ENCODE measurements at regions not wholly inside any gene's neighbourhood (a gene's known extent, or its start where the extent isn't known, plus 50 kb on each side); places are given as distances from the start of the nearest gene placed in this dataset.

DNA sequence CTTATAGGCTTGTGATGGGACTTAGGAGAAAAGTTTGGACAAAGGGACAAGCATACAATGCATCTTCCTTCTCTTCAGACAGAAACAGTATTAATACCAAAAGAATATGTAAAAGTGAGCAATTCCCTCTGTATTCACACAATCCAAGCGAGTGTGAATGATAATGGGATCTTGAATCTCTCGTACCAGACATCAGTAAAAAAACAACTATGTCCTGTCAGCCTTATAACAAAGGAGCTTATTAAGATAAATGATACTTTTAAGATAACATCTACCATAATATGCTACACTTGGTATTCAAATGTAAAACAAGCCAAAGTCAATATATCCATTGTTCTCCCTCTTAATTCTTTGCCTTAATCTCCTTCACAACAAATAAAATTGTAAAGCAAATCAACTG is 288.6 kb upstream of the CNTN6 start:
- TF ChIP-seq EZH2 (IDR thresholded peaks at IDR 0.05; ENCODE audit: insufficient read depth, poor library complexity, severe bottlenecking) (no peak), EZH2phosphoT487 (IDR thresholded peaks at IDR 0.05; ENCODE audit: insufficient read depth, low read depth) (no peak)
